ENCODE measurements at regions not wholly inside any gene's neighbourhood (a gene's known extent, or its start where the extent isn't known, plus 50 kb on each side); places are given as distances from the start of the nearest gene placed in this dataset.

DNA sequence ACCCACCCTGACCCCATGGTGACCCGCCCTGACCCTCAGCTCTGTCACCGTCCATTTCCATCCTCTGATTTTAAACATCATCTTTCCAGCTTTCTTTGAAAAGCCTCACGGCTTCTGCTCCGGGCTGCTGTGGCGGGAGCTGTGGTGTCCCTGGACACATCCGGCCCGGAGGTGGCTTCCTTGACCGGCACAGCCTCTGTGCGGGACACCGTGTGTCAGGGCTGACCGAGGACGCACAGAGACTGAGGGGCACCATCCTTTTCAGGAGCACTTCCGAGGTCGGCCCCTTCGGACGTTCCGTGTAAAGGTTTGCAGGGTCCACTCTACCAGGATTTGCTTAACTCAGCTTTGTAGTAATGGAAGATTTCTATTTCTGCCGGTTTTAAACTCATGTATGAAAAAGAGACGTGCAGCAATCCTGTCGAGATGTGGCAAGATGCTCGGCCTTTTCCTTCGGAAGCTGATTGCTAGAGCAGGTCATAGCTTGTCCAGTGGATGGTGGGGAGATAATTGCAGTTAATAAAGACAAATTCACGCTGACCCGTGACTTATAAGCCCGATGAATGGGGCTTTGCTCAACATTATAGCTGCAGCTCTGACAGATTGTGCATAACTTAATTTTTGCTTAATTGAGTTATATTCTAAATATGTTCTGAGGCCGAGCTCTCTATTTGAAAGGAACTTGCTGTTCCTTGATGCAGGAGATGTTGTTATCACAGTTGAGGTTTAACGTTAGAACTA, 54.4 kb upstream of the CFAP46 start:
- no peak overlapping the region for H3K9ac ChIP-seq (ENCODE audit: low read length in 5 of 5)
- H3K36me3 ChIP-seq (ENCODE audit: control insufficient read depth in 5 of 5, insufficient read depth in 5 of 5, low read length in 5 of 5), result no peaks in the 10 kb centered on the region
- peaks cover 0 to 10% (median 4%) of the 10 kb centered on the region in 5 donors for H3K4me1 ChIP-seq (ENCODE audit: control insufficient read depth in 5 of 5, insufficient read depth in 5 of 5, low read length in 5 of 5)
- no peak overlapping the region for H3K27ac ChIP-seq (ENCODE audit: low read depth, low read length)
- no peak overlapping the region for H3K4me3 ChIP-seq (ENCODE audit: low read depth in 1 of 5, low read length in 5 of 5)
- H3K9me3 ChIP-seq (ENCODE audit: control insufficient read depth in 5 of 5, low read length in 5 of 5), result peaks cover 0 to 3% (median 0%) of the 10 kb centered on the region in 5 donors
- H3K27me3 ChIP-seq (ENCODE audit: control insufficient read depth in 5 of 5, insufficient read depth in 4 of 5, low read length in 5 of 5), result peaks cover 14 to 35% (median 22%) of the 10 kb centered on the region in 5 donors

DNA sequence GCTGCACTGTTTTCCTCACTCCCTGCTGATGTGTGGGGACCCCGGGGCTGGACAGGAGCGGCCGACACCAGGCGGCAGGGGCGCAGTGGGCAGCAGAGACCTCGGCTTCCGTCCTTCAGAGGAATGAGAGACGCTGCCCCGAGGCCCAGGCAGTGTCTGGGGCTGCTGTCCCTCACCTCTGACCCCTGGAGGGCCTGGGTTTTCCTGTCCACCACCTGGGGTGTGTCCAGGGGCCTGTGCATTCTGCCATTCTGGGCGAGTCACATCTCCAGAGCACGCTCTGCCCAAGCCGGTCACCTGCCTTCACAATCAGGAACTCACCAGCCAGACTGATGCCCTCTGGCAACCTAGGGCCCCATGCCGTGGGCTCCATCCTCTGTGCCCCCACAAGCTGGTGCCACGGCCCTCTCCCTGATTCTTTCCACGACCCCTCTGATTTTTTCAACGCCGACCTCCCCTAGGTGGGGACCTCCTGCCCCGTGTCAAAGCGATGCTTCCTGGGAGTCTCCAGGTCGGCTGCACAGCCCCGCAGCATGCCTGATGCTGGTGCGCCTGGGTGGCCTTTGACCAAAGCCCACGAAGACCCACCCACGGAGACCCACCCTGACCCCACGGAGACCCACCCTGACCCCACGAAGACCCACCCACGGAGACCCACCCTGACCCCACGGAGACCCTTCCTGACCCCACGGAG, 53.7 kb upstream of the CFAP46 start:
- H3K4me1 ChIP-seq (ENCODE audit: control insufficient read depth in 5 of 5, insufficient read depth in 5 of 5, low read length in 5 of 5), result peaks cover 0 to 10% (median 4%) of the 10 kb centered on the region in 5 donors
- H3K9ac ChIP-seq (ENCODE audit: low read length in 5 of 5), result no peak overlapping the region
- peaks cover 0 to 3% (median 0%) of the 10 kb centered on the region in 5 donors for H3K9me3 ChIP-seq (ENCODE audit: control insufficient read depth in 5 of 5, low read length in 5 of 5)
- peaks cover 14 to 37% (median 27%) of the 10 kb centered on the region in 5 donors for H3K27me3 ChIP-seq (ENCODE audit: control insufficient read depth in 5 of 5, insufficient read depth in 4 of 5, low read length in 5 of 5)
- no peaks in the 10 kb centered on the region for H3K36me3 ChIP-seq (ENCODE audit: control insufficient read depth in 5 of 5, insufficient read depth in 5 of 5, low read length in 5 of 5)
- H3K4me3 ChIP-seq (ENCODE audit: low read depth in 1 of 5, low read length in 5 of 5), result no peak overlapping the region
- H3K27ac ChIP-seq (ENCODE audit: low read depth, low read length), result no peak overlapping the region

GRCh38 chr10:132994811-132995210, 52.4 kb upstream of the CFAP46 start:
- Histone ChIP-seq H3K4me3 (ENCODE audit: low read depth in 1 of 5, low read length in 5 of 5) (peak overlapping the region; percentile 54 to 63 (median 61)), H3K9ac (ENCODE audit: low read length in 5 of 5) (no peak overlapping the region), H3K27ac (ENCODE audit: low read depth, low read length) (no peak overlapping the region), H3K27me3 (ENCODE audit: control insufficient read depth in 5 of 5, insufficient read depth in 4 of 5, low read length in 5 of 5) (peaks cover 14 to 39% (median 30%) of the 10 kb centered on the region in 5 donors), H3K36me3 (ENCODE audit: control insufficient read depth in 5 of 5, insufficient read depth in 5 of 5, low read length in 5 of 5) (no peaks in the 10 kb centered on the region), H3K4me1 (ENCODE audit: control insufficient read depth in 5 of 5, insufficient read depth in 5 of 5, low read length in 5 of 5) (peaks cover 0 to 10% (median 4%) of the 10 kb centered on the region in 5 donors), H3K9me3 (ENCODE audit: control insufficient read depth in 5 of 5, low read length in 5 of 5) (peaks cover 0 to 3% (median 0%) of the 10 kb centered on the region in 5 donors)

DNA sequence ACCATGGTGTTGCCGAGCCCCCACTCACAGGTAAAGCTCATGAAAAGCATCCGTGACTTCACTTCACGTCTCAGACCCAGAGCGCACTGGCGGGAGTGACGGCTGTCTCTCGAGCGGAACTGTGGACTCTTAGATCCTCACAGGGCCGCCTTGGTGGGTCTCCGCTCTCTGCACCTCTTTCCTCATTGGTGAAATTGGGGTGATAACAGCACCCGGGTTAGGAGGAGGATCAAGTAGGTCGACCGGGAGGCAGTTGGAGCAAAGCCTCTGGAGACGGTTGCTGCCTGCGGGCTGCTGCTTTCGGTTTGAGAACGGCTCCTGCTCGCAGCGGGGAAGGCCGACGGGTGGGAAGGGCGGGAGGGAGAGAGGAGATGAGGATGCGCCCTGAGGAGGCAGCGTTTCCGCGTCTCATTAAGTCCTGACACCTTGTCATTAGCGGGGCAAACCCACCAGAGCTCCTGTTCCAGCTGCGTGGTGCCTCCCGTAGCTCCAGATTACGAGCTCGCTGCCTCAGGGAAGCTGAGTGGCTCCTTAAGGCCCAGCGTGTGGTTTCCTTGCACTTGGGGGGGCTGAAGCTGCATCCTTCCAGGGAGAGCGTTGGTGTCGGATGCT, 51.9 kb upstream of the CFAP46 start:
- H3K9me3 ChIP-seq (ENCODE audit: control insufficient read depth in 5 of 5, low read length in 5 of 5), result peaks cover 0 to 3% (median 0%) of the 10 kb centered on the region in 5 donors
- peak overlapping the region; percentile 54 to 63 (median 61) for H3K4me3 ChIP-seq (ENCODE audit: low read depth in 1 of 5, low read length in 5 of 5)
- H3K4me1 ChIP-seq (ENCODE audit: control insufficient read depth in 5 of 5, insufficient read depth in 5 of 5, low read length in 5 of 5), result peaks cover 0 to 10% (median 4%) of the 10 kb centered on the region in 5 donors
- H3K36me3 ChIP-seq (ENCODE audit: control insufficient read depth in 5 of 5, insufficient read depth in 5 of 5, low read length in 5 of 5), result no peaks in the 10 kb centered on the region
- H3K9ac ChIP-seq (ENCODE audit: low read length in 5 of 5), result no peak overlapping the region
- H3K27me3 ChIP-seq (ENCODE audit: control insufficient read depth in 5 of 5, insufficient read depth in 4 of 5, low read length in 5 of 5), result peaks cover 16 to 37% (median 30%) of the 10 kb centered on the region in 5 donors
- no peak overlapping the region for H3K27ac ChIP-seq (ENCODE audit: low read depth, low read length)

DNA sequence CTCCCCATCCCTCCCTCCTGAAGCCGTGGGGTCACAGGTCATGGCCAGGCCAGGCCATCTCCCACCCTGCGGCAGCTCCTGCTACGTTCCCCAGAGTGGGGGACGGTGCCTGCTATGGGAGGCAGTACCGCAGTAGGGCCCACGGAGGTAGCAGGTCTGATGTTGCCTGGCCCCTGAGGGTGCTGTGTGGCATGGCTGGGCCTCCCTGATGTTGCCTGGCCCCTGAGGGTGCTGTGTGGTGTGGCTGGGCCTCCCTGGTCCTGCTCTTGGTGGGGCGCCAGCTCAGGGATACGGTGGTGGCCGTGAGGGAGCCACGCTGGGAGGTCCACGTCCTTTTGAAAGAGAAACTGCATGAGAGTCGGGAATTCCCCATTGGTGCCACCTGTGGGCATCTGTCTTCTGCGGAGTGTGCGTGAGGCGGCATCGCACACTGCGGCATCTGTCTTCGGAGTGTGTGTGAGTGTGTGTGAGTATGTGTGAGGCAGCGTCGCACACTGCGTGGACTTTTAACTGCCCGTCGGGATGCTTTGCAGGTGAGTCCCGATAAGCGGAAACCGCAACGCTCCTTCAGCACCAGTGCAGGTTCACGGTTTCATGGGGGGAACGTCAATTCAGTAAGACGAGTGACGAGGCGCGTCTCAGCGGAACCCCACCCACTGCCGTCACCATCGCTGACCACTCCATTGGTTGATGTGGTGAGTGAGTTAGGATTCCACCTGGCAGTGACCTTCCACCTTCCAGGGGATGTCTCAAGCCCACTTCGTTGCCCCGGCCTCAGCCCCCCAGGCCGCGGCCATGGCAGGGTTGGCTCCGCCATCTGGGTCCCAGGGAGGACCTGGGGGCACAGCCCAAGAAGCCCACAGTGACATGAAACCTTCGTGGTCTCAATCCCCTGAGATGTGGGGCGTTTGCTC, 51.2 kb upstream of the CFAP46 start:
- no peak overlapping the region for H3K9ac ChIP-seq (ENCODE audit: low read length in 5 of 5)
- H3K27me3 ChIP-seq (ENCODE audit: control insufficient read depth in 5 of 5, insufficient read depth in 4 of 5, low read length in 5 of 5), result peaks cover 14 to 37% (median 30%) of the 10 kb centered on the region in 5 donors
- H3K27ac ChIP-seq (ENCODE audit: low read depth, low read length), result no peak overlapping the region
- peaks cover 0 to 10% (median 4%) of the 10 kb centered on the region in 5 donors for H3K4me1 ChIP-seq (ENCODE audit: control insufficient read depth in 5 of 5, insufficient read depth in 5 of 5, low read length in 5 of 5)
- H3K9me3 ChIP-seq (ENCODE audit: control insufficient read depth in 5 of 5, low read length in 5 of 5), result peaks cover 0 to 3% (median 0%) of the 10 kb centered on the region in 5 donors
- H3K4me3 ChIP-seq (ENCODE audit: low read depth in 1 of 5, low read length in 5 of 5), result peak overlapping the region in 3 of 5 donors; percentile 54 to 63 (median 61)
- no peaks in the 10 kb centered on the region for H3K36me3 ChIP-seq (ENCODE audit: control insufficient read depth in 5 of 5, insufficient read depth in 5 of 5, low read length in 5 of 5)

- Histone ChIP-seq H3K36me3 (ENCODE audit: control insufficient read depth in 5 of 5, insufficient read depth in 5 of 5, low read length in 5 of 5) (no peaks in the 10 kb centered on the region), H3K4me1 (ENCODE audit: control insufficient read depth in 5 of 5, insufficient read depth in 5 of 5, low read length in 5 of 5) (peaks cover 0 to 10% (median 4%) of the 10 kb centered on the region in 5 donors), H3K27ac (ENCODE audit: low read depth, low read length) (no peak overlapping the region), H3K4me3 (ENCODE audit: low read depth in 1 of 5, low read length in 5 of 5) (no peak overlapping the region), H3K27me3 (ENCODE audit: control insufficient read depth in 5 of 5, insufficient read depth in 4 of 5, low read length in 5 of 5) (peaks cover 14 to 37% (median 30%) of the 10 kb centered on the region in 5 donors), H3K9ac (ENCODE audit: low read length in 5 of 5) (no peak overlapping the region), H3K9me3 (ENCODE audit: control insufficient read depth in 5 of 5, low read length in 5 of 5) (peaks cover 0 to 2% (median 0%) of the 10 kb centered on the region in 5 donors)
Measured at GRCh38 chr10:132992433-132993215, 50.3 kb upstream of the CFAP46 start.
